H1 (cell line): ENCODE measurements at regions not wholly inside any gene's neighbourhood (a gene's known extent, or its start where the extent isn't known, plus 50 kb on each side); places are given as distances from the start of the nearest gene placed in this dataset.

ENCODE experiments used
- CTCF ChIA-PET: fragments of 300-600 bp; sonication (Branson Sonifier 250); formaldehyde crosslinking; loops from one replicate; lab custom pipeline; 2021; ENCODE audit not compliant: partially characterized antibody; lab: Charles Lee
- POLR2A ChIA-PET: fragments of 300-600 bp; sonication (Branson Sonifier 250); formaldehyde crosslinking; loops from one replicate; lab custom pipeline; 2021; ENCODE audit warnings: inconsistent platforms; ENCODE audit not compliant: partially characterized antibody; lab: Charles Lee
- DNase-seq, 2 experiments: peaks; one replicate each; pipeline versions ENCODE4 v3.0.0 to v3.0.0-alpha.2; 2010 to 2022; ENCODE audit warnings: low spot score in 2 of 2, low read depth in 1 of 2, mixed read lengths in 1 of 2
- FAIRE-seq: peaks from 2 replicates; lab custom pipeline; 2011; peaks lifted over from hg19 to GRCh38; lab: Jason Lieb, UNC
- H2AFZ ChIP-seq: 2 replicates; pipeline ENCODE4 v1.8.1; 2012; ENCODE audit warnings: low read length, inconsistent platforms
- H2AK5ac ChIP-seq: 2 replicates; pipeline ENCODE4 v1.6.1; 2013; ENCODE audit warnings: low read depth, low read length
- H2BK120ac ChIP-seq: replicated peaks from 2 replicates; pipeline ENCODE3; 2013; ENCODE audit warnings: low read depth, low read length, inconsistent platforms
- H2BK12ac ChIP-seq: 2 replicates; pipeline ENCODE4 v1.6.1; 2013; ENCODE audit warnings: low read depth, low read length
- H2BK15ac ChIP-seq: 2 replicates; pipeline ENCODE4 v1.6.1; 2013; ENCODE audit warnings: low read length
- H2BK20ac ChIP-seq: 2 replicates; pipeline ENCODE4 v1.6.1; 2013; ENCODE audit warnings: low read length
- H2BK5ac ChIP-seq: 2 replicates; pipeline ENCODE4 v1.6.1; 2013; ENCODE audit warnings: low read depth, low read length
- H3K14ac ChIP-seq: 2 replicates; pipeline ENCODE4 v1.6.1; 2013; ENCODE audit warnings: inconsistent platforms; ENCODE audit not compliant: insufficient read length
- H3K18ac ChIP-seq: 2 replicates; pipeline ENCODE4 v1.6.1; 2013; ENCODE audit warnings: low read length; ENCODE audit errors: extremely low read depth
- H3K23ac ChIP-seq: 2 replicates; pipeline ENCODE4 v1.6.1; 2013; ENCODE audit warnings: inconsistent platforms; ENCODE audit not compliant: insufficient read length
- H3K23me2 ChIP-seq: 2 replicates; pipeline ENCODE4 v1.6.1; 2013; ENCODE audit warnings: low read depth, low read length
- H3K27ac ChIP-seq: 2 replicates; pipeline ENCODE4 v1.6.1; 2011; ENCODE audit warnings: low read depth, low read length, inconsistent platforms
- H3K27me3 ChIP-seq, 4 experiments: replicated peaks in 1 of 4; 1 replicate in 1 of 4; 2 replicates in 3 of 4; pipeline versions ENCODE4 v1.6.1 to v1.8.1; 2011 to 2013; ENCODE audit warnings: low read length in 3 of 4, mild to moderate bottlenecking in 3 of 4, inconsistent platforms in 2 of 4, mixed read lengths in 2 of 4, moderate library complexity in 1 of 4; ENCODE audit not compliant: control insufficient read depth in 3 of 4, insufficient read depth in 3 of 4; ENCODE audit errors: extremely low read depth in 1 of 4
- H3K36me3 ChIP-seq, 4 experiments: 2 replicates each; pipeline versions ENCODE4 v1.6.1 to v1.8.1; 2011 to 2013; ENCODE audit warnings: mild to moderate bottlenecking in 4 of 4, low read length in 3 of 4, moderate library complexity in 2 of 4, control low read depth in 1 of 4, inconsistent platforms in 1 of 4; ENCODE audit not compliant: insufficient read depth in 4 of 4, control insufficient read depth in 2 of 4
- H3K4ac ChIP-seq: replicated peaks from 2 replicates; pipeline ENCODE3; 2013; ENCODE audit warnings: low read length, low read depth, mixed read lengths, inconsistent platforms; ENCODE audit not compliant: insufficient read length
- H3K4me1 ChIP-seq, 4 experiments: replicated peaks in 1 of 4; 1 replicate in 1 of 4; 2 replicates in 3 of 4; pipeline versions ENCODE4 v1.6.1 to v1.8.1; 2011 to 2013; ENCODE audit warnings: low read length in 3 of 4, inconsistent platforms in 2 of 4, mixed read lengths in 1 of 4; ENCODE audit not compliant: insufficient read depth in 4 of 4, control insufficient read depth in 3 of 4
- H3K4me2 ChIP-seq, 2 experiments: 2 replicates each; pipeline versions ENCODE4 v1.6.1 to v1.8.1; 2011 to 2013; ENCODE audit warnings: low read depth in 2 of 2, low read length in 2 of 2, control low read depth in 1 of 2, inconsistent platforms in 1 of 2, mild to moderate bottlenecking in 1 of 2; ENCODE audit not compliant: insufficient read depth in 1 of 2
- H3K4me3 ChIP-seq, 4 experiments: fragments of 200-600, 300-600 bp in 1 of 4; sonication (generic), shearing (Covaris generic), sonication (Bioruptor Twin) in 1 of 4; 2 replicates each; pipeline versions ENCODE4 v1.5.1 to v1.8.1; 2011 to 2016; ENCODE audit warnings: low read length in 4 of 4, low read depth in 3 of 4, control low read depth in 2 of 4, inconsistent platforms in 2 of 4, mild to moderate bottlenecking in 2 of 4, mixed read lengths in 1 of 4, moderate library complexity in 1 of 4; ENCODE audit not compliant: insufficient read depth in 2 of 4; ENCODE audit errors: extremely low read depth in 1 of 4
- H3K56ac ChIP-seq: replicated peaks from 2 replicates; pipeline ENCODE3; 2013; ENCODE audit warnings: low read depth, mild to moderate bottlenecking, mixed read lengths, low read length, inconsistent platforms; ENCODE audit not compliant: insufficient read length
- H3K79me1 ChIP-seq: 2 replicates; pipeline ENCODE4 v1.6.1; 2013; ENCODE audit warnings: low read depth, low read length, control low read depth
- H3K79me2 ChIP-seq, 2 experiments: 2 replicates each; pipeline versions ENCODE4 v1.6.1 to v1.8.1; 2012 to 2013; ENCODE audit warnings: low read length in 2 of 2, mild to moderate bottlenecking in 2 of 2, inconsistent platforms in 1 of 2; ENCODE audit not compliant: insufficient read depth in 2 of 2, control insufficient read depth in 1 of 2
- H3K9ac ChIP-seq, 4 experiments: replicated peaks in 1 of 4; 1 replicate in 1 of 4; 2 replicates in 3 of 4; pipeline versions ENCODE4 v1.6.1 to v1.8.1; 2011 to 2013; ENCODE audit warnings: low read depth in 3 of 4, low read length in 3 of 4, control low read depth in 2 of 4, mild to moderate bottlenecking in 2 of 4, moderate library complexity in 2 of 4, inconsistent platforms in 1 of 4; ENCODE audit errors: extremely low read depth in 1 of 4
- H3K9me3 ChIP-seq, 2 experiments: 2 replicates each; pipeline versions ENCODE4 v1.6.1 to v1.8.1; 2012 to 2013; ENCODE audit warnings: mild to moderate bottlenecking in 2 of 2, moderate library complexity in 2 of 2, control low read depth in 1 of 2, inconsistent platforms in 1 of 2, low read depth in 1 of 2, low read length in 1 of 2, mixed read lengths in 1 of 2; ENCODE audit not compliant: insufficient read depth in 2 of 2
- H4K20me1 ChIP-seq, 2 experiments: replicated peaks in 1 of 2; 2 replicates each; pipeline versions ENCODE3 to v1.8.1; 2011 to 2013; ENCODE audit warnings: inconsistent platforms in 2 of 2, low read length in 2 of 2, mild to moderate bottlenecking in 1 of 2; ENCODE audit not compliant: insufficient read depth in 2 of 2, control insufficient read depth in 1 of 2
- H4K5ac ChIP-seq: 2 replicates; pipeline ENCODE4 v1.6.1; 2013; ENCODE audit warnings: low read length, low read depth, mixed read lengths, inconsistent platforms; ENCODE audit not compliant: insufficient read length
- H4K8ac ChIP-seq: 2 replicates; pipeline ENCODE4 v1.8.0; 2013; ENCODE audit warnings: mild to moderate bottlenecking, moderate library complexity, low read length, inconsistent platforms; ENCODE audit not compliant: insufficient read depth; ENCODE audit errors: extremely low read depth
- H4K91ac ChIP-seq: replicated peaks from 2 replicates; pipeline ENCODE3; 2013; ENCODE audit warnings: low read length, mixed read lengths, inconsistent platforms; ENCODE audit not compliant: insufficient read length
- ATF3 ChIP-seq: IDR thresholded peaks from 2 replicates; pipeline ENCODE4 v1.6.1; 2011; ENCODE audit warnings: low read depth, mild to moderate bottlenecking, low read length; ENCODE audit not compliant: insufficient read depth
- E2F6 ChIP-seq: IDR thresholded peaks from 2 replicates; pipeline ENCODE4 v1.6.1; 2012; ENCODE audit warnings: inconsistent platforms
- EGR1 ChIP-seq: IDR thresholded peaks from 2 replicates; pipeline ENCODE4 v1.6.1; 2011; ENCODE audit warnings: low read depth, low read length, borderline replicate concordance
- HDAC2 ChIP-seq, 2 experiments: fragments of 300-600 bp in 1 of 2; sonication (generic) in 1 of 2; IDR thresholded peaks; 2 replicates each; pipeline ENCODE4 v1.6.1; 2011 to 2012; ENCODE audit warnings: low read depth in 2 of 2, low read length in 2 of 2, mild to moderate bottlenecking in 2 of 2, moderate library complexity in 2 of 2, borderline replicate concordance in 1 of 2, inconsistent platforms in 1 of 2
- JUN ChIP-seq: IDR thresholded peaks from 2 replicates; pipeline ENCODE4 v1.6.1; 2011; ENCODE audit warnings: low read depth, mild to moderate bottlenecking, improper control_type of control experiment, low read length
- JUND ChIP-seq: IDR thresholded peaks from 2 replicates; pipeline ENCODE4 v1.6.1; 2011; ENCODE audit warnings: mild to moderate bottlenecking, improper control_type of control experiment, low read length
- POLR2AphosphoS5 ChIP-seq: IDR thresholded peaks from 2 replicates; pipeline ENCODE4 v1.6.1; 2011; ENCODE audit warnings: low read depth, low read length
- SP4 ChIP-seq: IDR thresholded peaks from 2 replicates; pipeline ENCODE4 v1.6.1; 2012; ENCODE audit warnings: low read length, inconsistent platforms
- USF2 ChIP-seq: IDR thresholded peaks from 2 replicates; pipeline ENCODE4 v1.6.1; 2011; ENCODE audit warnings: low read length, improper control_type of control experiment
- YY1 ChIP-seq: IDR thresholded peaks from 2 replicates; pipeline ENCODE4 v1.6.1; 2011; ENCODE audit warnings: low read depth, mild to moderate bottlenecking, low read length
- WGBS, 2 experiments: shearing (Covaris generic) in 1 of 2; methylation state at CpG; one replicate each; pipeline versions ENCODE4 v1.1.6 to v1.1.7; 2013 to 2015; ENCODE audit warnings: low lambda C conversion rate in 2 of 2, mixed read lengths in 2 of 2, inconsistent platforms in 1 of 2, low coverage in 1 of 2, missing lambda C conversion rate in 1 of 2; ENCODE audit not compliant: insufficient replicate concordance in 2 of 2, insufficient coverage in 1 of 2, insufficient read length in 1 of 2; ENCODE audit errors: extremely low coverage in 1 of 2, missing lambda C conversion rate in 1 of 2; 5-methylcytosine and 5-hydroxymethylcytosine counted together

GRCh38 chr7:130896898-130897514 is 163.0 kb upstream of the KLF14 start:
- no peak overlapping the region for H2AFZ ChIP-seq
- H3K79me2 ChIP-seq, result no peaks in the 10 kb centered on the region
- H3K18ac ChIP-seq, result no peak overlapping the region
- 0 out of 2 replicates have a peak overlapping the region, but pooled peaks have one; percentile 93 for H2BK15ac ChIP-seq
- no peak overlapping the region for H4K5ac ChIP-seq
- no peaks in the 10 kb centered on the region for H4K20me1 ChIP-seq
- no peak for FAIRE-seq
- H3K4ac ChIP-seq, result no peak overlapping the region
- DNase-seq, result peak in 1 of 2 experiments; percentile 80
- H3K4me2 ChIP-seq, result no peak overlapping the region
- no peak overlapping the region for H3K56ac ChIP-seq
- peaks cover 6 to 14% (median 8%) of the 10 kb centered on the region in 4 experiments; a peak in 6 of 7 replicates for H3K4me1 ChIP-seq
- H2BK20ac ChIP-seq, result peak overlapping the region; percentile 44; the same call in 1 of the 2 replicates
- no peak overlapping the region for H3K14ac ChIP-seq
- H3K9me3 ChIP-seq, result no peaks in the 10 kb centered on the region
- no peak overlapping the region for H2BK12ac ChIP-seq
- H3K79me1 ChIP-seq, result no peaks in the 10 kb centered on the region
- no peaks in the 10 kb centered on the region for H3K27me3 ChIP-seq
- POLR2A ChIA-PET, result interaction anchor here (0.6 to 1.9 kb wide), 9 partner anchors 10 to 143 kb away, joined by 3 to 7 read pairs (median 4); no protein-coding TSS in a partner anchor
- no peak overlapping the region for H3K27ac ChIP-seq
- H2BK5ac ChIP-seq, result no peak overlapping the region
- no peak overlapping the region for H3K9ac ChIP-seq
- H2AK5ac ChIP-seq, result no peak overlapping the region
- CTCF ChIA-PET, result interaction anchor here (0.6 to 8.4 kb wide), 69 partner anchors 8 to 1980 kb away, joined by 3 to 120 read pairs (median 5); no protein-coding TSS in a partner anchor
- 52% methylated on average over 22 of the region's 22 CpGs; no CpG with 5 or more reads in 1 of the 2 experiments for WGBS, 2 experiments
- no peak overlapping the region for H3K23ac ChIP-seq
- H3K23me2 ChIP-seq, result no peaks in the 10 kb centered on the region
- H3K36me3 ChIP-seq, result no peaks in the 10 kb centered on the region
- H2BK120ac ChIP-seq, result no peak overlapping the region
- no peak overlapping the region for H4K91ac ChIP-seq
- no peak overlapping the region for H3K4me3 ChIP-seq
- H4K8ac ChIP-seq, result no peak overlapping the region
- TF ChIP-seq USF2 (peak; percentile 77), YY1 (0 out of 2 replicates have a peak, but pooled peaks have one; percentile 23), SP4 (0 out of 2 replicates have a peak, but pooled peaks have one; percentile 32), JUND (no peak), HDAC2 (IDR thresholded peaks at IDR 0.05; ENCODE audit: borderline replicate concordance in 1 of 2, low read depth in 2 of 2, low read length in 2 of 2) (no peak), POLR2AphosphoS5 (no peak), E2F6 (0 out of 2 replicates have a peak, but pooled peaks have one; percentile 59), ATF3 (peak; percentile 52; the same call in 1 of the 2 replicates), JUN (no peak), EGR1 (0 out of 2 replicates have a peak, but pooled peaks have one; percentile 15)
